ENCODE measurements at regions not wholly inside any gene's neighbourhood (a gene's known extent, or its start where the extent isn't known, plus 50 kb on each side); places are given as distances from the start of the nearest gene placed in this dataset.

DNA sequence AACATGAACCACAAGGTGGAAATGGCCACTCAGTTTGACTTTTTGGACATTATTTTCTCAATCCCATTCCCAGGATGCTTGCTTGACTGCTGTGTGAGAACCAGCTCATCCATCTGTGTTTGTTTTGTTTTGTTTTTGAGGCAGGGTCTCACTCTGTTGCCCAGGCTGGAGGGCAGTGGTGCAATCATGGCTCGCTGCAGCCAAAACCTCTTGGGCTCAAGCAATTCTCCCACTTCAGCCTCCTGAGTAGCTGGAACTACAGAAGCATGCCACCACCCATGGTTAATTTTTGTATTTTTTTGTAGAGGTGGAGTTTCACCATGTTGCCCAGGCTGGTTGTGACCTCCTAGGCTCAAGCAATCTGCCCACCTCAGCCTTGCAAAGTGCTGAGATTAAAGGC is 166.0 kb upstream of the CDH4 start:
- Histone ChIP-seq H3K36me3 (no peaks in the 10 kb centered on the region), H3K4me3 (ENCODE audit: low read depth, low read length) (no peak overlapping the region), H3K9me3 (ENCODE audit: severe bottlenecking) (no peaks in the 10 kb centered on the region), H3K27me3 (ENCODE audit: insufficient read depth, low read depth, severe bottlenecking) (peaks cover 38% of the 10 kb centered on the region), H3K27ac (no peak overlapping the region)
- TF ChIP-seq, protein P1, sequence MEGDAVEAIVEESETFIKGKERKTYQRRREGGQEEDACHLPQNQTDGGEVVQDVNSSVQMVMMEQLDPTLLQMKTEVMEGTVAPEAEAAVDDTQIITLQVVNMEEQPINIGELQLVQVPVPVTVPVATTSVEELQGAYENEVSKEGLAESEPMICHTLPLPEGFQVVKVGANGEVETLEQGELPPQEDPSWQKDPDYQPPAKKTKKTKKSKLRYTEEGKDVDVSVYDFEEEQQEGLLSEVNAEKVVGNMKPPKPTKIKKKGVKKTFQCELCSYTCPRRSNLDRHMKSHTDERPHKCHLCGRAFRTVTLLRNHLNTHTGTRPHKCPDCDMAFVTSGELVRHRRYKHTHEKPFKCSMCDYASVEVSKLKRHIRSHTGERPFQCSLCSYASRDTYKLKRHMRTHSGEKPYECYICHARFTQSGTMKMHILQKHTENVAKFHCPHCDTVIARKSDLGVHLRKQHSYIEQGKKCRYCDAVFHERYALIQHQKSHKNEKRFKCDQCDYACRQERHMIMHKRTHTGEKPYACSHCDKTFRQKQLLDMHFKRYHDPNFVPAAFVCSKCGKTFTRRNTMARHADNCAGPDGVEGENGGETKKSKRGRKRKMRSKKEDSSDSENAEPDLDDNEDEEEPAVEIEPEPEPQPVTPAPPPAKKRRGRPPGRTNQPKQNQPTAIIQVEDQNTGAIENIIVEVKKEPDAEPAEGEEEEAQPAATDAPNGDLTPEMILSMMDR (IDR thresholded peaks at IDR 0.05; ENCODE audit: low read depth, low read length): no peak
- no peak for DNase-seq

DNA sequence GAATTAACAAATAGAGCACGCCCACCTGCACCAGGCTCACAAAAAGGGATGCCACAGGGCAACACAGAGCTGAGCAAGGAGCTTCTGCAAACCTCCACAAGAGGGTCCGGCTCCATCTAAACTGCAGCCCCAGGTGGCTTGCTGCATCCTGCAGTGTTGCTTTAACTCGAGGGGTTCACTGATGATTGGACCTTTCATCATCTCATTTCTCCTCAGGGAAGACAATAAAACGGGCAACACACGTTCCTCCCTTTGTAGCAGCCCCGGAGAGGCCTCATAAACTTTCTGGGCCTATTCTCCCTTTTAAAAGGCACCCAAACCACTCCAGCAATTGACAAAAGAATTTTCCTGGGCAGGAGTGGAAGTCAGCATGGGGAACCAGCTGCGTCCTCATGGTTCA is 161.5 kb upstream of the CDH4 start:
- TF ChIP-seq, protein P1 (IDR thresholded peaks at IDR 0.05; ENCODE audit: low read depth, low read length): no peak
- Histone ChIP-seq H3K4me3 (ENCODE audit: low read depth, low read length) (no peak overlapping the region), H3K36me3 (no peaks in the 10 kb centered on the region), H3K9me3 (ENCODE audit: severe bottlenecking) (peaks cover 4% of the 10 kb centered on the region), H3K27me3 (ENCODE audit: insufficient read depth, low read depth, severe bottlenecking) (peaks cover 49% of the 10 kb centered on the region), H3K27ac (no peak overlapping the region)
- no peak for DNase-seq

DNA sequence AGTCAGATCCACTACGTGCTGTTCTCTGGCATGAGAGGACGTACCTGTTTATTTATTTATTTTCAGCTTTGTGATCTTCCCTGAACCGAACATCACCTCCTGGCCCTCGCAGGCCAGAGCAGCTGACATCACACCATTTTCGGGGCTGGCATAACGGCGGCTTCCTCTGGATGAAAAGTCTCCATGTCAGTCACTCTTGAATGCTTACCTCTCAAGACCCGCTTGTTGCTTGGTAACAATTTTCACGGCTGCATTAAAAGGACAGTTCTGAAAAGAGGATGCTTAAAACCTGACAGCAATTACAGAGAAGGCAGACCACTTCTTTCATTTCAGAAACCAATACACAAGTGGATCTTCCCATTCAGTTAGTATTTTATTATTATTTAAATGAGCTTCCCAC is 159.8 kb upstream of the CDH4 start:
- H3K9me3 ChIP-seq (ENCODE audit: severe bottlenecking): peaks cover 4% of the 10 kb centered on the region
- no peak for DNase-seq
- peaks cover 37% of the 10 kb centered on the region for H3K27me3 ChIP-seq (ENCODE audit: insufficient read depth, low read depth, severe bottlenecking)
- TF ChIP-seq, protein P1 (IDR thresholded peaks at IDR 0.05; ENCODE audit: low read depth, low read length): no peak
- H3K27ac ChIP-seq: no peak overlapping the region
- H3K4me3 ChIP-seq (ENCODE audit: low read depth, low read length): no peak overlapping the region
- no peaks in the 10 kb centered on the region for H3K36me3 ChIP-seq

DNA sequence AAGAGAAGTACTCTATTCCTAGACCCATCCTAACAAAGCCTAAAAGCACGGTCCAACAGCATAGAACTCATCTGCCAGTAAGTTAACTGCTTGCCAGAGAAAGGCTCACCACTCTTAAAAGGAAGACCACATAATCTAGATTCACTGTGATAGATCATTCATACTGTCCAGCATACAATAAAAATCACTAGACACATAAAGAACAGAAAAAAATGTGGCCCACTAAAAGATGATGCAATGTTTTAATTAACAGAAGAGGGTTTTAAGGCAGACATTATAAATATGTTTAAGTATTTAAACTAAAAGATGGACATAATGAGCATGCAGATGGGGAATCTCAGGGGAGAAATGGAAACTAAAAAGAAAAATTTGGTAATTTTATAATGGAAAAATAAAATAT is 157.5 kb upstream of the CDH4 start:
- Histone ChIP-seq H3K9me3 (ENCODE audit: severe bottlenecking) (peaks cover 4% of the 10 kb centered on the region), H3K4me3 (ENCODE audit: low read depth, low read length) (no peak overlapping the region), H3K27ac (no peak overlapping the region), H3K36me3 (no peaks in the 10 kb centered on the region), H3K27me3 (ENCODE audit: insufficient read depth, low read depth, severe bottlenecking) (peaks cover 39% of the 10 kb centered on the region)
- TF ChIP-seq, protein P1 (IDR thresholded peaks at IDR 0.05; ENCODE audit: low read depth, low read length): no peak
- DNase-seq: no peak

DNA sequence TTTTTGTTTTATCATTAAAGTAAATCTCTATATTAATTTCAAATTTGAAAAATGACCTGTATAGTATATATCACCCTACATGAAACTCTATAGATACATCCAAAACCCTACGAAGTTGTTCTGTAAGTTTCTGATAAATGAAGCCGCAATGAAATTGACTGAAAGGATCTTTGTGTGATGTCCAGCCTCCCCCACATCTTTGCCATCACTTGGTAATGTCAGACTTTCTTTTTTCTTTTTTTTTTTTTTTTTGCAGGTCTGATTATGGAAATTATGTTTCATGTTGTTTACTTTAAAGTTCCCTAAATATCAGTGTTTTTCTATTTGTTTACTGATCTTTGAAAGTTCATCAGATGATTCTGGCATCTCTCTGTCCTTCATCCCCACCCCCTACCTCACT is 155.6 kb upstream of the CDH4 start:
- peaks cover 37% of the 10 kb centered on the region for H3K27me3 ChIP-seq (ENCODE audit: insufficient read depth, low read depth, severe bottlenecking)
- TF ChIP-seq, protein P1 (IDR thresholded peaks at IDR 0.05; ENCODE audit: low read depth, low read length): no peak
- H3K36me3 ChIP-seq: no peaks in the 10 kb centered on the region
- H3K27ac ChIP-seq: no peak overlapping the region
- H3K4me3 ChIP-seq (ENCODE audit: low read depth, low read length): no peak overlapping the region
- H3K9me3 ChIP-seq (ENCODE audit: severe bottlenecking): peaks cover 4% of the 10 kb centered on the region
- no peak for DNase-seq

DNA sequence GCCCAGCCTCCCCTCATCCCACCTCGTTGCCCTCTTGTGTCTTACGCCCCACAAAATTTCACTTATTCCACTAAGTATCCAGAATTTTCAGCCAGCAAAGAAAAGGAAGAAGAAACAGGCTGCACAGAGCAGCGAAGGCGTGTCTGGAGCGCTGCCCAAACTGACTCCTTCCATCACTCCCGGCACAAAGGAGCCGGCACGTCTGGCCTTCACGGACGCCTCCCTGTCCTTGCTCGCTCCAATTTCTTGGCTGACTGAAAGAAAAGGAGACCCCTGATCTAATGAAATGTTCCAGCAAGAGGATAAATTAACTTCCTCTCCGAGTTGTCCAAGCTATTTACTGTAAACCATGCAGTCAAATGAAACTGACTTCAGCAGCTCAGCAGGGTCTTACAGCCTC is 152.3 kb upstream of the CDH4 start:
- DNase-seq: no peak

More for the DNA sequence above, 152.3 kb upstream of the CDH4 start:
- no peaks in the 10 kb centered on the region for H3K36me3 ChIP-seq
- H3K9me3 ChIP-seq (ENCODE audit: severe bottlenecking): no peaks in the 10 kb centered on the region
- no peak overlapping the region for H3K27ac ChIP-seq
- peaks cover 47% of the 10 kb centered on the region for H3K27me3 ChIP-seq (ENCODE audit: insufficient read depth, low read depth, severe bottlenecking)
- TF ChIP-seq, protein P1 (IDR thresholded peaks at IDR 0.05; ENCODE audit: low read depth, low read length): no peak
- H3K4me3 ChIP-seq (ENCODE audit: low read depth, low read length): no peak overlapping the region

All from WERI-Rb-1 (cell line).